ENCODE measurements at regions not wholly inside any gene's neighbourhood (a gene's known extent, or its start where the extent isn't known, plus 50 kb on each side); places are given as distances from the start of the nearest gene placed in this dataset.

GRCh38 chr2:109070290-109070689, 58.7 kb upstream of the SH3RF3 start:
- DNase-seq, result no peak

GRCh38 chr2:109069331-109070194, 59.4 kb upstream of the SH3RF3 start:
- DNase-seq, result no peak

GRCh38 chr2:109068811-109069210, 60.2 kb upstream of the SH3RF3 start:
- no peak for DNase-seq

GRCh38 chr2:109067631-109068125, 61.3 kb upstream of the SH3RF3 start:
- no peak for DNase-seq

GRCh38 chr2:109066917-109067597, 61.9 kb upstream of the SH3RF3 start:
- no peak for DNase-seq

- no peak for DNase-seq
Measured at GRCh38 chr2:109066501-109066900, 62.5 kb upstream of the SH3RF3 start.

GRCh38 chr2:109065391-109065734, 63.6 kb upstream of the SH3RF3 start:
- DNase-seq, result no peak

- no peak for DNase-seq
Measured at GRCh38 chr2:109064660-109065390, 64.2 kb upstream of the SH3RF3 start.

GRCh38 chr2:109062859-109063700, 65.9 kb upstream of the SH3RF3 start:
- DNase-seq, result peak; percentile 44

GRCh38 chr2:109062145-109062858, 66.7 kb upstream of the SH3RF3 start:
- DNase-seq, result no peak

- no peak for DNase-seq
Measured at GRCh38 chr2:109061736-109062135, 67.3 kb upstream of the SH3RF3 start.

GRCh38 chr2:109060496-109060895, 68.5 kb upstream of the SH3RF3 start:
- no peak for DNase-seq

- no peak for DNase-seq
Measured at GRCh38 chr2:109059474-109060165, 69.4 kb upstream of the SH3RF3 start.

- no peak for DNase-seq
Measured at GRCh38 chr2:109058802-109059201, 69.8 kb upstream of the EDAR start.

- no peak for DNase-seq
Measured at GRCh38 chr2:109058191-109058632, 69.2 kb upstream of the EDAR start.

- no peak for DNase-seq
Measured at GRCh38 chr2:109057686-109058085, 68.7 kb upstream of the EDAR start.

- DNase-seq, result no peak
Measured at GRCh38 chr2:109055435-109055834, 66.4 kb upstream of the EDAR start.

- no peak for DNase-seq
Measured at GRCh38 chr2:109054865-109055264, 65.8 kb upstream of the EDAR start.

GRCh38 chr2:109053716-109054115, 64.7 kb upstream of the EDAR start:
- no peak for DNase-seq

GRCh38 chr2:109052922-109053321, 63.9 kb upstream of the EDAR start:
- DNase-seq, result no peak

- no peak for DNase-seq
Measured at GRCh38 chr2:109049022-109049421, 60.0 kb upstream of the EDAR start.
